NCI-H2227 (cell line): ENCODE measurements at regions not wholly inside any gene's neighbourhood (a gene's known extent, or its start where the extent isn't known, plus 50 kb on each side); places are given as distances from the start of the nearest gene placed in this dataset.
"Not testable (repeated sequence)": the region's sequence is repeated elsewhere in the genome, so short reads cannot be mapped to it uniquely, and the experiment has no call there.

Experiments used
- DNase-seq: peaks from one replicate; lab custom pipeline; 2025; ENCODE audit not compliant: unreplicated experiment; lab: John Stamatoyannopoulos, UW

GRCh38 chr1:14177866-14178265 lies 420.6 kb upstream of the KAZN start:
- not testable (repeated sequence) for DNase-seq

- DNase-seq, result no peak
Measured at GRCh38 chr1:14180738-14181137, 417.7 kb upstream of the KAZN start.

GRCh38 chr1:14181191-14181795 lies 417.2 kb upstream of the KAZN start:
- no peak for DNase-seq

GRCh38 chr1:14182856-14183255 lies 415.6 kb upstream of the KAZN start:
- DNase-seq, result no peak

GRCh38 chr1:14183329-14183728 lies 415.2 kb upstream of the KAZN start:
- no peak for DNase-seq

GRCh38 chr1:14184454-14184853 lies 414.0 kb upstream of the KAZN start:
- no peak for DNase-seq

- no peak for DNase-seq
Measured at GRCh38 chr1:14189381-14189780, 409.1 kb upstream of the KAZN start.

GRCh38 chr1:14190508-14190907 lies 408.0 kb upstream of the KAZN start:
- DNase-seq, result no peak

GRCh38 chr1:14194511-14194910 lies 404.0 kb upstream of the KAZN start:
- no peak for DNase-seq

- no peak for DNase-seq
Measured at GRCh38 chr1:14205066-14205465, 393.4 kb upstream of the KAZN start.

GRCh38 chr1:14215151-14215550 lies 383.3 kb upstream of the KAZN start:
- no peak for DNase-seq

GRCh38 chr1:14217384-14217783 lies 381.1 kb upstream of the KAZN start:
- DNase-seq, result no peak

GRCh38 chr1:14220324-14220723 lies 378.2 kb upstream of the KAZN start:
- no peak for DNase-seq

- DNase-seq, result no peak
Measured at GRCh38 chr1:14220811-14221210, 377.7 kb upstream of the KAZN start.

GRCh38 chr1:14222086-14222485 lies 376.4 kb upstream of the KAZN start:
- no peak for DNase-seq

GRCh38 chr1:14228677-14229076 lies 369.8 kb upstream of the KAZN start:
- DNase-seq, result no peak

GRCh38 chr1:14233510-14233909 lies 365.0 kb upstream of the KAZN start:
- DNase-seq, result no peak

GRCh38 chr1:14236097-14236496 lies 362.4 kb upstream of the KAZN start:
- DNase-seq, result no peak

- DNase-seq, result no peak
Measured at GRCh38 chr1:14238472-14239307, 359.8 kb upstream of the KAZN start.

- DNase-seq, result no peak
Measured at GRCh38 chr1:14240265-14240664, 358.2 kb upstream of the KAZN start.

GRCh38 chr1:14242123-14242522 lies 356.4 kb upstream of the KAZN start:
- no peak for DNase-seq

- no peak for DNase-seq
Measured at GRCh38 chr1:14242870-14243269, 355.6 kb upstream of the KAZN start.

- no peak for DNase-seq
Measured at GRCh38 chr1:14245954-14246353, 352.5 kb upstream of the KAZN start.
